ENCODE measurements at regions not wholly inside any gene's neighbourhood (a gene's known extent, or its start where the extent isn't known, plus 50 kb on each side); places are given as distances from the start of the nearest gene placed in this dataset.

- H3K9me3 ChIP-seq (ENCODE audit: low read depth, low read length) = no peaks in the 10 kb centered on the region
Observed at GRCh38 chr20:52461582-52461981, 270.0 kb upstream of the ZFP64 start.

GRCh38 chr20:52459150-52459549 lies 267.6 kb upstream of the ZFP64 start:
- no peak for TF ChIP-seq CTCF (IDR thresholded peaks at IDR 0.05; ENCODE audit: extremely low read depth, low read depth, low read length)

More at GRCh38 chr20:52461582-52461981, 270.0 kb upstream of the ZFP64 start:
- H3K79me2 ChIP-seq (ENCODE audit: insufficient read depth, low read length) = no peaks in the 10 kb centered on the region
- no peak overlapping the region for H3K4me3 ChIP-seq (ENCODE audit: insufficient read depth, low read length)
- H3K27me3 ChIP-seq (ENCODE audit: insufficient read depth, low read length) = no peaks in the 10 kb centered on the region
- no peaks in the 10 kb centered on the region for H3K4me1 ChIP-seq (ENCODE audit: insufficient read depth, low read length)
- peak overlapping the region; percentile 51 for H2AFZ ChIP-seq (ENCODE audit: low read length)
- H3K27ac ChIP-seq (ENCODE audit: low read depth, low read length) = no peak overlapping the region
- TF ChIP-seq CTCF (IDR thresholded peaks at IDR 0.05; ENCODE audit: extremely low read depth, low read depth, low read length) = no peak
- no peak overlapping the region for H3K4me2 ChIP-seq (ENCODE audit: insufficient read depth, low read length)
- DNase-seq (ENCODE audit: insufficient read length, low spot score, missing footprints) = no peak
- no peaks in the 10 kb centered on the region for H4K20me1 ChIP-seq (ENCODE audit: insufficient read depth, low read length)
- H3K36me3 ChIP-seq (ENCODE audit: insufficient read depth, low read length) = no peaks in the 10 kb centered on the region

GRCh38 chr20:52457826-52458225 lies 266.2 kb upstream of the ZFP64 start:
- Histone ChIP-seq H3K4me1 (ENCODE audit: insufficient read depth, low read length) (peaks cover 5% of the 10 kb centered on the region), H3K4me3 (ENCODE audit: insufficient read depth, low read length) (no peak overlapping the region), H4K20me1 (ENCODE audit: insufficient read depth, low read length) (no peaks in the 10 kb centered on the region), H2AFZ (ENCODE audit: low read length) (no peak overlapping the region), H3K27ac (ENCODE audit: low read depth, low read length) (no peak overlapping the region), H3K27me3 (ENCODE audit: insufficient read depth, low read length) (no peaks in the 10 kb centered on the region), H3K36me3 (ENCODE audit: insufficient read depth, low read length) (no peaks in the 10 kb centered on the region), H3K9me3 (ENCODE audit: low read depth, low read length) (no peaks in the 10 kb centered on the region), H3K79me2 (ENCODE audit: insufficient read depth, low read length) (no peaks in the 10 kb centered on the region), H3K4me2 (ENCODE audit: insufficient read depth, low read length) (no peak overlapping the region)
- DNase-seq (ENCODE audit: insufficient read length, low spot score, missing footprints) = no peak
- no peak for TF ChIP-seq CTCF (IDR thresholded peaks at IDR 0.05; ENCODE audit: extremely low read depth, low read depth, low read length)

More at GRCh38 chr20:52459150-52459549, 267.6 kb upstream of the ZFP64 start:
- DNase-seq (ENCODE audit: insufficient read length, low spot score, missing footprints) = no peak
- no peaks in the 10 kb centered on the region for H4K20me1 ChIP-seq (ENCODE audit: insufficient read depth, low read length)
- no peak overlapping the region for H3K4me2 ChIP-seq (ENCODE audit: insufficient read depth, low read length)
- no peaks in the 10 kb centered on the region for H3K79me2 ChIP-seq (ENCODE audit: insufficient read depth, low read length)
- no peaks in the 10 kb centered on the region for H3K27me3 ChIP-seq (ENCODE audit: insufficient read depth, low read length)
- no peak overlapping the region for H3K4me3 ChIP-seq (ENCODE audit: insufficient read depth, low read length)
- no peaks in the 10 kb centered on the region for H3K36me3 ChIP-seq (ENCODE audit: insufficient read depth, low read length)
- no peaks in the 10 kb centered on the region for H3K9me3 ChIP-seq (ENCODE audit: low read depth, low read length)
- H2AFZ ChIP-seq (ENCODE audit: low read length) = no peak overlapping the region
- peaks cover 5% of the 10 kb centered on the region for H3K4me1 ChIP-seq (ENCODE audit: insufficient read depth, low read length)
- no peak overlapping the region for H3K27ac ChIP-seq (ENCODE audit: low read depth, low read length)

- H3K27me3 ChIP-seq (ENCODE audit: insufficient read depth, low read length) = no peaks in the 10 kb centered on the region
- peak overlapping the region; percentile 57 for H3K27ac ChIP-seq (ENCODE audit: low read depth, low read length)
- no peak overlapping the region for H2AFZ ChIP-seq (ENCODE audit: low read length)
- no peak overlapping the region for H3K4me3 ChIP-seq (ENCODE audit: insufficient read depth, low read length)
- no peak for TF ChIP-seq CTCF (IDR thresholded peaks at IDR 0.05; ENCODE audit: extremely low read depth, low read depth, low read length)
- H3K9me3 ChIP-seq (ENCODE audit: low read depth, low read length) = no peaks in the 10 kb centered on the region
- H3K4me2 ChIP-seq (ENCODE audit: insufficient read depth, low read length) = no peak overlapping the region
- H3K79me2 ChIP-seq (ENCODE audit: insufficient read depth, low read length) = no peaks in the 10 kb centered on the region
- H3K4me1 ChIP-seq (ENCODE audit: insufficient read depth, low read length) = peaks cover 5% of the 10 kb centered on the region
- no peaks in the 10 kb centered on the region for H4K20me1 ChIP-seq (ENCODE audit: insufficient read depth, low read length)
- peak; percentile 36 for DNase-seq (ENCODE audit: insufficient read length, low spot score, missing footprints)
- H3K36me3 ChIP-seq (ENCODE audit: insufficient read depth, low read length) = no peaks in the 10 kb centered on the region
Observed at GRCh38 chr20:52454660-52455059, 263.1 kb upstream of the ZFP64 start.

Data from osteoblast (primary cell).